RWPE2 (cell line): ENCODE measurements at regions not wholly inside any gene's neighbourhood (a gene's known extent, or its start where the extent isn't known, plus 50 kb on each side); places are given as distances from the start of the nearest gene placed in this dataset.

Experiments
- ATAC-seq: fragments of 200-7000 bp; cut with Tn5 transposase; 3 replicates; pipeline ENCODE4 v1.9.1; 2021; ENCODE audit warnings: low read depth
- DNase-seq: peaks from one replicate; pipeline ENCODE4 v3.0.0-alpha.2; 2020; ENCODE audit warnings: low spot score
- H3K27ac ChIP-seq: fragments of 450-650 bp; 2 replicates; pipeline ENCODE4 v1.5.1; 2017; ENCODE audit warnings: mild to moderate bottlenecking; ENCODE audit not compliant: poor library complexity, severe bottlenecking
- H3K27me3 ChIP-seq: fragments of 250-450 bp; sonication (Bioruptor Pico); 2 replicates; pipeline ENCODE4 v1.5.1; 2021; ENCODE audit warnings: mild to moderate bottlenecking, moderate library complexity; ENCODE audit not compliant: insufficient read depth, poor library complexity, severe bottlenecking
- H3K36me3 ChIP-seq: fragments of 250-450 bp; sonication (Bioruptor Pico); 2 replicates; pipeline ENCODE4 v1.5.1; 2020; ENCODE audit warnings: low read depth, mild to moderate bottlenecking, moderate library complexity
- H3K4me1 ChIP-seq: fragments of 250-450 bp; sonication (Bioruptor Pico); 2 replicates; pipeline ENCODE4 v1.5.1; 2021; ENCODE audit warnings: mild to moderate bottlenecking, moderate library complexity; ENCODE audit not compliant: insufficient read depth, poor library complexity, severe bottlenecking
- H3K4me3 ChIP-seq: fragments of 250-450 bp; sonication (Bioruptor Pico); 2 replicates; pipeline ENCODE4 v1.5.1; 2021; ENCODE audit warnings: mild to moderate bottlenecking, moderate library complexity; ENCODE audit not compliant: severe bottlenecking
- H3K9me3 ChIP-seq: fragments of 250-450 bp; sonication (Bioruptor Pico); 2 replicates; pipeline ENCODE4 v1.5.1; 2021; ENCODE audit warnings: mild to moderate bottlenecking, moderate library complexity; ENCODE audit not compliant: severe bottlenecking
- TF ChIP-seq, protein P1 (sequence below): fragments of 450-650 bp; IDR thresholded peaks from one replicate; pipeline ENCODE4 v1.5.1; 2017; ENCODE audit warnings: mild to moderate bottlenecking, moderate library complexity; ENCODE audit not compliant: poor library complexity, severe bottlenecking

DNA sequence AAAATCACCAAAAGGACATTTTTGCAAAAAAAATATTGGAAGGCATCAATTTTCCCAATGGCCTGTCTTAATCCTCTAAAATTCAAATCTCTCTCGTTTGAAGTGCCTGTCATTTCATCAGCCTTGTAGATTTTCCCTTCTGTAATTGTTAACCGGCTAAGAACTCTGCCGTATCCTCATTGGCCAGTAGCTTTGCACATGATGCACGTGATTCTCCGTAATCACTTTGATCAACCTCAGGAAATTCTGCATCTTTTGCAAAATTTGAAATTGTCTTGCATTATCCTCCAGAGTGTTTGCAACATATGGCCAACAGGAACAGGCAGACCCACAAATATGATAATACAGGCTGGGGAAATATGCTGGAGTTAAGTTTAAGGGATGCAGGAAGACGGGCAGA is 184.2 kb upstream of the RPL38 start:
- ATAC-seq (no peak), DNase-seq (no peak)
- Histone ChIP-seq H3K9me3 (no peaks in the 10 kb centered on the region), H3K27me3 (peaks cover 64% of the 10 kb centered on the region), H3K36me3 (no peaks in the 10 kb centered on the region), H3K27ac (no peak overlapping the region), H3K4me3 (no peak overlapping the region), H3K4me1 (no peaks in the 10 kb centered on the region)
- TF ChIP-seq, protein P1, sequence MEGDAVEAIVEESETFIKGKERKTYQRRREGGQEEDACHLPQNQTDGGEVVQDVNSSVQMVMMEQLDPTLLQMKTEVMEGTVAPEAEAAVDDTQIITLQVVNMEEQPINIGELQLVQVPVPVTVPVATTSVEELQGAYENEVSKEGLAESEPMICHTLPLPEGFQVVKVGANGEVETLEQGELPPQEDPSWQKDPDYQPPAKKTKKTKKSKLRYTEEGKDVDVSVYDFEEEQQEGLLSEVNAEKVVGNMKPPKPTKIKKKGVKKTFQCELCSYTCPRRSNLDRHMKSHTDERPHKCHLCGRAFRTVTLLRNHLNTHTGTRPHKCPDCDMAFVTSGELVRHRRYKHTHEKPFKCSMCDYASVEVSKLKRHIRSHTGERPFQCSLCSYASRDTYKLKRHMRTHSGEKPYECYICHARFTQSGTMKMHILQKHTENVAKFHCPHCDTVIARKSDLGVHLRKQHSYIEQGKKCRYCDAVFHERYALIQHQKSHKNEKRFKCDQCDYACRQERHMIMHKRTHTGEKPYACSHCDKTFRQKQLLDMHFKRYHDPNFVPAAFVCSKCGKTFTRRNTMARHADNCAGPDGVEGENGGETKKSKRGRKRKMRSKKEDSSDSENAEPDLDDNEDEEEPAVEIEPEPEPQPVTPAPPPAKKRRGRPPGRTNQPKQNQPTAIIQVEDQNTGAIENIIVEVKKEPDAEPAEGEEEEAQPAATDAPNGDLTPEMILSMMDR: no peak

DNA sequence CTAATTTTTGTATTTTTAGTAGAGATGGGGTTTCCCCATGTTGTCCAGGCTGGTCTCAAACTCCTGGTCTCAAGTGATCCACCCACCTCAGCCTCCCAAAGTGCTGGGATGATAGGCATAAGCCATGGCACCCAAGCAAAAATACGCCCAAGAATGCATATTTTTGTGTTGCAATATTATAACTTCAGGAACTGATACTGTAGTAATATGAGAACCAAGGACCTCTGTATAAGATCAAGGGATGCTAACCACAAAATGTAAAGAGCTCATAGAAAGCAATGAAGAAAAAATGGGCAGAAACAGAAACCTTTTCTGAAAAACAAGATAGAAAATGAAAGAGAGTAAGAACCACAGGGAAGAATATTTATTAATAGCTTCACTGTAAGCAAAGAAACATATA is 183.6 kb upstream of the RPL38 start:
- H3K4me3 ChIP-seq: no peak overlapping the region
- no peaks in the 10 kb centered on the region for H3K36me3 ChIP-seq
- H3K27ac ChIP-seq: no peak overlapping the region
- no peak for ATAC-seq
- H3K9me3 ChIP-seq: no peaks in the 10 kb centered on the region
- TF ChIP-seq, protein P1: no peak
- no peak for DNase-seq
- no peaks in the 10 kb centered on the region for H3K4me1 ChIP-seq
- peaks cover 59% of the 10 kb centered on the region for H3K27me3 ChIP-seq

DNA sequence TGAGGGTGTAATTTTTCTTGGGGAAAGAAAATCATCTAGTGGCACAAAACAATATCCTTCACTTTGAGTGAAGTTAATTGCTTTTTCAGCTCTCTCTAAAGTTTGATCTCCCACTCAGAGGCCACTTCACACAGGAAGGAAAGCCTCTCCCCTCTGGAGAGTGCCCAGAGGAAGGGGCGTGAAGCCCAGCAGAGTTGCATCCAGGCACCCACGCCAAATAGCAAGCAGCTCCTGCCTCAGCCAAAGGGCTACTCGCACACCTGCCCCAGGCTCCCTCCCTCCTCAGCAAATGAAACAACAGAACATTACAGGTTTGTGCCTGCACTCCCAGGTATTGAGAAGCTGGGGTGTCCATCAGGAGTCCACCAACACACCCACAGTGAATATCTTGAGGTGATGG is 183.0 kb upstream of the RPL38 start:
- H3K36me3 ChIP-seq: no peaks in the 10 kb centered on the region
- TF ChIP-seq, protein P1: no peak
- H3K27ac ChIP-seq: no peak overlapping the region
- no peak for ATAC-seq
- no peak for DNase-seq
- H3K9me3 ChIP-seq: no peaks in the 10 kb centered on the region
- H3K4me3 ChIP-seq: no peak overlapping the region
- no peaks in the 10 kb centered on the region for H3K4me1 ChIP-seq
- H3K27me3 ChIP-seq: peaks cover 52% of the 10 kb centered on the region

DNA sequence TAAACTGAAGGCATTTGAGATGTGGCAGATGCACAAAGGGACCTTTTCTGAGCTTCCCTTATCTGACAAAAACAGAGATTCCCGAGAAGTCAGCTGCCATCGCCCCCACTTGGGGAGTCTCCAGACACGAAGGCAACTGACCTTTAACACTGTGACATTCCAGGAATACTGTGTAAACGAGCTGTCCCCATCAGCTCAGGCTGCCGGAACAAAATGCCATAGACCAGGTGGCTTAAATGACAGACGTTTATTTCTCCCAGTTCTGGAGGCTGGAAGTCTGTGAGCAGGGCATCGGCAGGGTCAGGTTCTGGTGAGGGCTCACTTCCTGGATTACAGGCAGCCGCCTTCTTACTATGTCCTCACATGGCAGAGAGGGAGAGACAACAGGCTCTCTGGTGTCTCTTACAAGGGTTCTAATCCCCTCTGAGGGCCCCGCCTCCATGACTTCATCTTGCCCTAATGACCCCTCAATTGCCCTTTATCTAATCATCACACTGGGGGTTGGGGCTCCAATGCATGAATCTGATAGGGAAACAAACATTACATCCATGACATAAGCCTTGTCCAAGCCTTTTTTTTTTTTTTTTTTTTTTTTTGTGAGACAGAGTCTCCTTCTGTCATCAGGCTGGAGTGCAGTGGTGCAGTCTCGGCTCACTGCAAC is 178.5 kb upstream of the RPL38 start:
- TF ChIP-seq, protein P1: no peak
- no peaks in the 10 kb centered on the region for H3K4me1 ChIP-seq
- H3K27me3 ChIP-seq: peaks cover 15% of the 10 kb centered on the region
- H3K4me3 ChIP-seq: no peak overlapping the region
- H3K9me3 ChIP-seq: no peaks in the 10 kb centered on the region
- ATAC-seq (no peak), DNase-seq (no peak)
- no peaks in the 10 kb centered on the region for H3K36me3 ChIP-seq
- no peak overlapping the region for H3K27ac ChIP-seq

DNA sequence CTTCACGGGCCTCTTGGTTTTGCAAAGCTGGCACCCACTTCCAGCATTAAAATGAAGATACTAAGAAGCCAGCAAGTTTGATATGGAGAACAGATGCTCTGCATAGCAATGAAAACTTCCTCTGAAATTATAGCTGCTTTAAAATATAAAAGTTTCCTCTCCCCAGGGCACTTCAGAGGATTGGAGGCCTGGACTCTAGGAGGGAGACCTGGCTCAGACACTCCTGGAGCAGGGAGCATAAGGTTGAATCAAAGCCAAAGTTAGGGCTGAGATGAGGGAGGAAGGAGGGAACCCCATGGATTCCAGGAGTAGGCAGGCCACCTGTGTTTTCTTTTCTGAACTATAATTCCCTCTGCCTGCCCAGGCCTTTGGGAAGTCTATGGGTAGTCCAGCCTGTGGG is 176.0 kb upstream of the RPL38 start:
- H3K27ac ChIP-seq: no peak overlapping the region
- ATAC-seq: no peak
- peaks cover 19% of the 10 kb centered on the region for H3K27me3 ChIP-seq
- no peak overlapping the region for H3K4me3 ChIP-seq
- H3K9me3 ChIP-seq: no peaks in the 10 kb centered on the region
- no peak for DNase-seq
- H3K4me1 ChIP-seq: no peaks in the 10 kb centered on the region
- TF ChIP-seq, protein P1: no peak
- H3K36me3 ChIP-seq: no peaks in the 10 kb centered on the region
